Mesenchymal stem cell (in vitro differentiated cells and primary cell): ENCODE measurements at regions not wholly inside any gene's neighbourhood (a gene's known extent, or its start where the extent isn't known, plus 50 kb on each side); places are given as distances from the start of the nearest gene placed in this dataset.

Source experiments
- DNase-seq: peaks from one replicate; pipeline ENCODE4 v3.0.0-alpha.2; 2013
- H2AFZ ChIP-seq: one replicate; pipeline ENCODE4 v1.6.1; 2013; ENCODE audit warnings: low read depth, mild to moderate bottlenecking, control low read depth, inconsistent platforms, low read length, moderate library complexity
- H2AK5ac ChIP-seq: 2 replicates; pipeline ENCODE4 v1.6.1; 2013; ENCODE audit warnings: low read length, moderate library complexity, mild to moderate bottlenecking, inconsistent platforms; ENCODE audit not compliant: severe bottlenecking
- H2BK120ac ChIP-seq: one replicate; pipeline ENCODE4 v1.6.1; 2013; ENCODE audit warnings: low read depth, mild to moderate bottlenecking, inconsistent platforms, low read length, moderate library complexity
- H2BK12ac ChIP-seq, 2 experiments: one replicate each; pipeline ENCODE4 v1.6.1; 2013; ENCODE audit warnings: inconsistent platforms in 2 of 2, low read length in 2 of 2, mild to moderate bottlenecking in 2 of 2, moderate library complexity in 2 of 2, control low read depth in 1 of 2
- H2BK15ac ChIP-seq: one replicate; pipeline ENCODE4 v1.6.1; 2013; ENCODE audit warnings: mild to moderate bottlenecking, low read depth, inconsistent platforms; ENCODE audit not compliant: poor library complexity, severe bottlenecking
- H2BK5ac ChIP-seq: 2 replicates; pipeline ENCODE4 v1.6.1; 2013; ENCODE audit warnings: low read depth, mild to moderate bottlenecking, low read length, control low read depth, inconsistent platforms; ENCODE audit not compliant: poor library complexity, severe bottlenecking
- H3K14ac ChIP-seq, 2 experiments: one replicate each; pipeline ENCODE4 v1.6.1; 2013; ENCODE audit warnings: inconsistent platforms in 2 of 2, low read length in 2 of 2, control low read depth in 1 of 2, mild to moderate bottlenecking in 1 of 2, moderate library complexity in 1 of 2
- H3K18ac ChIP-seq, 2 experiments: one replicate each; pipeline ENCODE4 v1.6.1; 2013; ENCODE audit warnings: inconsistent platforms in 2 of 2, low read length in 2 of 2, control low read depth in 1 of 2, low read depth in 1 of 2, mild to moderate bottlenecking in 1 of 2
- H3K23ac ChIP-seq, 2 experiments: one replicate each; pipeline ENCODE4 v1.6.1; 2013; ENCODE audit warnings: inconsistent platforms in 2 of 2, low read length in 2 of 2, mild to moderate bottlenecking in 2 of 2, moderate library complexity in 2 of 2, control low read depth in 1 of 2
- H3K27ac ChIP-seq: 2 replicates; pipeline ENCODE4 v1.5.1; 2013; ENCODE audit warnings: mild to moderate bottlenecking, moderate library complexity, low read length, control low read depth, inconsistent platforms; ENCODE audit not compliant: poor library complexity, severe bottlenecking
- H3K27me3 ChIP-seq, 2 experiments: 2 replicates each; pipeline versions ENCODE4 v1.6.1 to v1.7.0; 2013; ENCODE audit warnings: low read length in 2 of 2, mild to moderate bottlenecking in 2 of 2, moderate library complexity in 2 of 2, control low read depth in 1 of 2, inconsistent platforms in 1 of 2; ENCODE audit not compliant: control insufficient read depth in 1 of 2, insufficient read depth in 1 of 2
- H3K36me3 ChIP-seq, 2 experiments: 2 replicates each; pipeline versions ENCODE4 v1.6.1 to v1.7.0; 2013; ENCODE audit warnings: low read length in 2 of 2, control low read depth in 1 of 2, inconsistent platforms in 1 of 2, low read depth in 1 of 2, mild to moderate bottlenecking in 1 of 2; ENCODE audit not compliant: insufficient read depth in 2 of 2, control insufficient read depth in 1 of 2
- H3K4ac ChIP-seq, 2 experiments: one replicate each; pipeline ENCODE4 v1.6.1; 2013; ENCODE audit warnings: inconsistent platforms in 2 of 2, low read length in 2 of 2, mild to moderate bottlenecking in 2 of 2, moderate library complexity in 2 of 2, control low read depth in 1 of 2, low read depth in 1 of 2
- H3K4me1 ChIP-seq: 2 replicates; pipeline ENCODE4 v1.6.1; 2013; ENCODE audit warnings: low read depth, low read length, control low read depth; ENCODE audit not compliant: control insufficient read depth, insufficient read depth
- H3K4me2 ChIP-seq: 2 replicates; pipeline ENCODE4 v1.6.1; 2013; ENCODE audit warnings: low read length, mild to moderate bottlenecking, inconsistent platforms; ENCODE audit not compliant: poor library complexity, severe bottlenecking
- H3K4me3 ChIP-seq, 2 experiments: 2 replicates each; pipeline versions ENCODE4 v1.5.1 to v1.7.0; 2013; ENCODE audit warnings: low read length in 2 of 2, mild to moderate bottlenecking in 2 of 2, control low read depth in 1 of 2, low read depth in 1 of 2; ENCODE audit not compliant: insufficient read depth in 1 of 2
- H3K79me1 ChIP-seq: replicated peaks from 2 replicates; pipeline ENCODE4 v1.6.1; 2013; ENCODE audit warnings: mild to moderate bottlenecking, control low read depth, low read length, inconsistent platforms; ENCODE audit not compliant: poor library complexity, severe bottlenecking
- H3K9ac ChIP-seq: 2 replicates; pipeline ENCODE4 v1.7.0; 2013; ENCODE audit warnings: mild to moderate bottlenecking, low read length, moderate library complexity
- H3K9me3 ChIP-seq: 2 replicates; pipeline ENCODE4 v1.7.0; 2013; ENCODE audit warnings: mild to moderate bottlenecking, low read length; ENCODE audit not compliant: control insufficient read depth
- H4K8ac ChIP-seq: one replicate; pipeline ENCODE4 v1.6.1; 2013; ENCODE audit warnings: inconsistent platforms, mild to moderate bottlenecking, low read length, moderate library complexity
- H4K91ac ChIP-seq: one replicate; pipeline ENCODE4 v1.6.1; 2013; ENCODE audit warnings: mild to moderate bottlenecking, low read length, inconsistent platforms
- WGBS: methylation state at CpG from one replicate; pipeline ENCODE4 v1.1.7; 2013; ENCODE audit warnings: mixed read lengths; 5-methylcytosine and 5-hydroxymethylcytosine counted together

- Histone ChIP-seq H3K18ac (no peak overlapping the region), H2BK5ac (no peak overlapping the region), H4K91ac (no peak overlapping the region), H3K9me3 (peaks cover 19% of the 10 kb centered on the region), H3K9ac (no peak overlapping the region), H3K27me3 (no peaks in the 10 kb centered on the region), H2AFZ (no peak overlapping the region), H2BK15ac (no peak overlapping the region), H2AK5ac (no peak overlapping the region), H3K4me1 (peaks cover 7% of the 10 kb centered on the region), H2BK120ac (no peak overlapping the region), H4K8ac (no peak overlapping the region), H3K79me1 (no peaks in the 10 kb centered on the region), H3K4me3 (no peak overlapping the region), H2BK12ac (no peak overlapping the region), H3K27ac (peak overlapping the region; percentile 64), H3K14ac (peak overlapping the region in 1 of 2 experiments; percentile 11), H3K4me2 (no peak overlapping the region), H3K4ac (no peak overlapping the region), H3K23ac (no peak overlapping the region), H3K36me3 (no peaks in the 10 kb centered on the region)
- peak; percentile 28 for DNase-seq
- 87% methylated on average over 5 of the region's 5 CpGs for WGBS
Measured at GRCh38 chr2:216956820-216957493, 97.1 kb upstream of the TNP1 start.

DNA sequence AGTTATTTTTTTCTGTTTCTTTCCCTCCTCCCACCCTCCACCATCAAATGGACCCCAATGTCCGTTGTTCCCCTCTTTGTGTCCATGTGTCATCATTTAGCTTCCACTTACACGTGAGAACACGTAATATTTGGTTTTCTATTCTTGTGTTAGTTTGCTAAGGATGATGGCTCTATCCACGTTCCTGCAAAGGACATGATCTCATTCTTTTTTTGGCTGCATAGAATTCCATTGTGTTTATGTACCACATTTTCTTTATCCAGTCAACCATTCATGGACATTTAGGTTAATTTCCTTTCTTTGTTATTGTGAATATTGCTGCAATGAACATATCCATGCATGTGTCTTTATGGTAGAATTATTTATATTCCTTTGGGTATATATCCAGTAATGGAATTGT is 91.3 kb upstream of the TNP1 start:
- no peak for DNase-seq
- Histone ChIP-seq H2BK12ac (no peak overlapping the region), H2BK15ac (no peak overlapping the region), H3K9me3 (peaks cover 23% of the 10 kb centered on the region), H3K23ac (no peak overlapping the region), H2BK5ac (no peak overlapping the region), H4K91ac (no peak overlapping the region), H3K4me3 (no peak overlapping the region), H3K4me1 (peaks cover 4% of the 10 kb centered on the region), H3K4ac (no peak overlapping the region), H2AK5ac (no peak overlapping the region), H3K27me3 (no peaks in the 10 kb centered on the region), H3K4me2 (no peak overlapping the region), H3K27ac (peak overlapping the region; percentile 55), H2AFZ (no peak overlapping the region), H3K14ac (no peak overlapping the region), H3K79me1 (no peaks in the 10 kb centered on the region), H3K18ac (no peak overlapping the region), H3K9ac (no peak overlapping the region), H3K36me3 (no peaks in the 10 kb centered on the region), H2BK120ac (no peak overlapping the region), H4K8ac (no peak overlapping the region)
- WGBS: no CpG with 5 or more reads among the region's 4 CpGs

- Histone ChIP-seq H2AFZ (no peak overlapping the region), H3K27me3 (no peaks in the 10 kb centered on the region), H2AK5ac (no peak overlapping the region), H4K91ac (no peak overlapping the region), H4K8ac (no peak overlapping the region), H3K9ac (no peak overlapping the region), H2BK5ac (no peak overlapping the region), H3K4me1 (peaks cover 4% of the 10 kb centered on the region), H2BK12ac (no peak overlapping the region), H2BK120ac (no peak overlapping the region), H3K4me3 (no peak overlapping the region), H3K23ac (no peak overlapping the region), H3K27ac (no peak overlapping the region), H3K18ac (no peak overlapping the region), H3K79me1 (no peaks in the 10 kb centered on the region), H3K9me3 (peaks cover 23% of the 10 kb centered on the region), H2BK15ac (no peak overlapping the region), H3K4me2 (no peak overlapping the region), H3K36me3 (no peaks in the 10 kb centered on the region), H3K14ac (no peak overlapping the region), H3K4ac (no peak overlapping the region)
- DNase-seq: no peak
- WGBS: 74% methylated on average over 2 of the region's 2 CpGs
Measured at GRCh38 chr2:216950547-216950946, 90.7 kb upstream of the TNP1 start.

GRCh38 chr2:216949700-216950413 is 90.0 kb upstream of the TNP1 start:
- Histone ChIP-seq H3K36me3 (no peaks in the 10 kb centered on the region), H2BK12ac (no peak overlapping the region), H3K27ac (no peak overlapping the region), H2BK15ac (no peak overlapping the region), H2BK5ac (no peak overlapping the region), H3K9ac (no peak overlapping the region), H3K4me2 (no peak overlapping the region), H4K8ac (no peak overlapping the region), H3K23ac (no peak overlapping the region), H4K91ac (no peak overlapping the region), H3K4me1 (peaks cover 4% of the 10 kb centered on the region), H2AK5ac (no peak overlapping the region), H3K27me3 (no peaks in the 10 kb centered on the region), H2BK120ac (no peak overlapping the region), H3K14ac (peak overlapping the region in 1 of 2 experiments; percentile 39), H3K4ac (no peak overlapping the region), H3K79me1 (no peaks in the 10 kb centered on the region), H2AFZ (no peak overlapping the region), H3K4me3 (no peak overlapping the region), H3K9me3 (peaks cover 23% of the 10 kb centered on the region), H3K18ac (no peak overlapping the region)
- WGBS: 94% methylated on average over 10 of the region's 12 CpGs
- DNase-seq: no peak
